HFFc6 (cell line): ENCODE measurements at regions not wholly inside any gene's neighbourhood (a gene's known extent, or its start where the extent isn't known, plus 50 kb on each side); places are given as distances from the start of the nearest gene placed in this dataset.
A peak's percentile ranks its signal among the peaks of the same experiment; 100 is the strongest.

ENCODE experiments used
- DNase-seq: peaks from one replicate; pipeline ENCODE4 v3.0.0-alpha.2; 2018
- H3K27ac Mint-ChIP-seq: 2 replicates; pipeline ENCODE4 v1.8.0; 2020; ENCODE audit warnings: mild to moderate bottlenecking, mixed read lengths
- H3K27me3 Mint-ChIP-seq: 2 replicates; pipeline ENCODE4 v1.8.0; 2021; ENCODE audit warnings: mild to moderate bottlenecking, moderate library complexity, mixed read lengths; ENCODE audit not compliant: insufficient read depth
- H3K36me3 Mint-ChIP-seq: 2 replicates; pipeline ENCODE4 v1.8.0; 2021; ENCODE audit warnings: low read depth, mixed read lengths
- H3K4me1 Mint-ChIP-seq: 2 replicates; pipeline ENCODE4 v1.8.0; 2020; ENCODE audit warnings: low read depth, mixed read lengths
- H3K4me3 Mint-ChIP-seq: 2 replicates; pipeline ENCODE4 v1.8.0; 2020; ENCODE audit warnings: mild to moderate bottlenecking, moderate library complexity, mixed read lengths
- H3K9me3 Mint-ChIP-seq: 2 replicates; pipeline ENCODE4 v1.8.0; 2020; ENCODE audit warnings: mild to moderate bottlenecking, mixed read lengths
- TF ChIP-seq, protein P1 (sequence below): fragments of 200-600 bp; sonication (generic); IDR thresholded peaks from 2 replicates; pipeline ENCODE4 v1.5.0; 2021; ENCODE audit warnings: antibody characterized with exemption, mild to moderate bottlenecking

GRCh38 chr1:184257873-184258272 is 129.0 kb upstream of the C1orf21 start:
- no peak for DNase-seq
- no peaks in the 10 kb centered on the region for H3K9me3 Mint-ChIP-seq
- H3K4me3 Mint-ChIP-seq: no peak overlapping the region
- no peaks in the 10 kb centered on the region; the same call in 1 of the 2 replicates for H3K36me3 Mint-ChIP-seq
- peaks cover 11% of the 10 kb centered on the region for H3K4me1 Mint-ChIP-seq
- TF ChIP-seq, protein P1, sequence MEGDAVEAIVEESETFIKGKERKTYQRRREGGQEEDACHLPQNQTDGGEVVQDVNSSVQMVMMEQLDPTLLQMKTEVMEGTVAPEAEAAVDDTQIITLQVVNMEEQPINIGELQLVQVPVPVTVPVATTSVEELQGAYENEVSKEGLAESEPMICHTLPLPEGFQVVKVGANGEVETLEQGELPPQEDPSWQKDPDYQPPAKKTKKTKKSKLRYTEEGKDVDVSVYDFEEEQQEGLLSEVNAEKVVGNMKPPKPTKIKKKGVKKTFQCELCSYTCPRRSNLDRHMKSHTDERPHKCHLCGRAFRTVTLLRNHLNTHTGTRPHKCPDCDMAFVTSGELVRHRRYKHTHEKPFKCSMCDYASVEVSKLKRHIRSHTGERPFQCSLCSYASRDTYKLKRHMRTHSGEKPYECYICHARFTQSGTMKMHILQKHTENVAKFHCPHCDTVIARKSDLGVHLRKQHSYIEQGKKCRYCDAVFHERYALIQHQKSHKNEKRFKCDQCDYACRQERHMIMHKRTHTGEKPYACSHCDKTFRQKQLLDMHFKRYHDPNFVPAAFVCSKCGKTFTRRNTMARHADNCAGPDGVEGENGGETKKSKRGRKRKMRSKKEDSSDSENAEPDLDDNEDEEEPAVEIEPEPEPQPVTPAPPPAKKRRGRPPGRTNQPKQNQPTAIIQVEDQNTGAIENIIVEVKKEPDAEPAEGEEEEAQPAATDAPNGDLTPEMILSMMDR: no peak
- peaks cover 29% of the 10 kb centered on the region for H3K27me3 Mint-ChIP-seq
- no peak overlapping the region for H3K27ac Mint-ChIP-seq

- peaks cover 11% of the 10 kb centered on the region for H3K4me1 Mint-ChIP-seq
- peaks cover 29% of the 10 kb centered on the region for H3K27me3 Mint-ChIP-seq
- TF ChIP-seq, protein P1: no peak
- no peak overlapping the region for H3K27ac Mint-ChIP-seq
- DNase-seq: no peak
- H3K36me3 Mint-ChIP-seq: no peaks in the 10 kb centered on the region; the same call in 1 of the 2 replicates
- no peak overlapping the region for H3K4me3 Mint-ChIP-seq
- no peaks in the 10 kb centered on the region for H3K9me3 Mint-ChIP-seq
Measured at GRCh38 chr1:184258525-184258924, 128.3 kb upstream of the C1orf21 start.

GRCh38 chr1:184260382-184260781 is 126.4 kb upstream of the C1orf21 start:
- H3K27me3 Mint-ChIP-seq: peaks cover 15% of the 10 kb centered on the region
- peak; percentile 74 for DNase-seq
- no peaks in the 10 kb centered on the region for H3K36me3 Mint-ChIP-seq
- H3K9me3 Mint-ChIP-seq: no peaks in the 10 kb centered on the region
- no peak overlapping the region for H3K4me3 Mint-ChIP-seq
- H3K4me1 Mint-ChIP-seq: peaks cover 11% of the 10 kb centered on the region
- no peak overlapping the region; the same call in 1 of the 2 replicates for H3K27ac Mint-ChIP-seq
- TF ChIP-seq, protein P1: no peak

DNA sequence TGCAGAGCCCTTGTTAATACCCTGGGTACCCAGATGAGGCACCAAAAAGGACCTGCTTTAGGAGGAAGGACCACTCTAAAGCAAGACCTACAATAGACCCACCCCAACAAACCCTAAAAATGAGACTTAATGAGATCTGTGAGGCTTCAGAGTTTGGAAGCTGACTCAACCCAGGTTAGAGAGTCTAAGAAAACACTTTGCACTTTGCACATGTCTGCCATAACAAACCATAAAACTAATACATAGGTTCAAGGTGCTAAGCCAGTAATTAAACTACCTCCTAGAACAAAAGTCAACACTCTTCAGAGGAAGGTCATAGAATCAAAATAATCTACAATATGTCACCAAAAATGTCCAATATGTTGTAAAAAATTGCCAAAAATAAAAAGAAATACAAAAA is 124.7 kb upstream of the C1orf21 start:
- Mint-ChIP-seq H3K4me3 (no peak overlapping the region), H3K27ac (no peak overlapping the region), H3K9me3 (no peaks in the 10 kb centered on the region), H3K36me3 (no peaks in the 10 kb centered on the region), H3K4me1 (peaks cover 11% of the 10 kb centered on the region), H3K27me3 (peaks cover 2% of the 10 kb centered on the region; the same call in 1 of the 2 replicates)
- TF ChIP-seq, protein P1: no peak
- no peak for DNase-seq

GRCh38 chr1:184267747-184268146 is 119.1 kb upstream of the C1orf21 start:
- DNase-seq: no peak
- no peaks in the 10 kb centered on the region for H3K9me3 Mint-ChIP-seq
- H3K27me3 Mint-ChIP-seq: peaks cover 3% of the 10 kb centered on the region
- H3K4me1 Mint-ChIP-seq: peaks cover 18% of the 10 kb centered on the region
- no peaks in the 10 kb centered on the region for H3K36me3 Mint-ChIP-seq
- no peak overlapping the region for H3K4me3 Mint-ChIP-seq
- TF ChIP-seq, protein P1: no peak
- no peak overlapping the region for H3K27ac Mint-ChIP-seq

DNA sequence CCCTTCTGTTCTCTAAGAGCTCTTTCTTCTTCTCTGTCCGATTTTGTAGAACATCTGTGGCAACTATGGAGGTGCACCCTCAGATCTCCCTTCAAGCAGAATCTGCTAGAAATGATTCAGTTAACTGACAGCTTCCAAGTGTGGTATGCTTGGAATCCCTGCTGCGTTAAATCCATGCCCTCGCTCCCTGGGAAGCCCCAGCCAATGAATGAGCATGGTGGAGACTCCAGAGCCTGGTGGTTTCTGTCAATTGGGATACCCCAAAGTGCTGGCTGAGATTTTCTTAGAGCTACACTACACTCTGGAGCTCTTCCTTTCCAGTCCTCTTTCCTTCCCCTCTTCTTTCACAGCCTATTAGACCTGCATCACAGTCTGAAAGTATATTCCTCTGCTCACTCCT is 116.3 kb upstream of the C1orf21 start:
- TF ChIP-seq, protein P1: no peak
- peaks cover 4% of the 10 kb centered on the region; the same call in 1 of the 2 replicates for H3K27me3 Mint-ChIP-seq
- no peaks in the 10 kb centered on the region; the same call in 1 of the 2 replicates for H3K9me3 Mint-ChIP-seq
- H3K4me3 Mint-ChIP-seq: no peak overlapping the region
- no peaks in the 10 kb centered on the region; the same call in 1 of the 2 replicates for H3K36me3 Mint-ChIP-seq
- peaks cover 20% of the 10 kb centered on the region for H3K4me1 Mint-ChIP-seq
- DNase-seq: no peak
- H3K27ac Mint-ChIP-seq: no peak overlapping the region
